GM19238 (cell line): ENCODE measurements at regions not wholly inside any gene's neighbourhood (a gene's known extent, or its start where the extent isn't known, plus 50 kb on each side); places are given as distances from the start of the nearest gene placed in this dataset.

Experiments used
- DNase-seq: peaks from one replicate; pipeline ENCODE4 v3.0.0; 2011; ENCODE audit warnings: low spot score; ENCODE audit not compliant: insufficient read length

DNA sequence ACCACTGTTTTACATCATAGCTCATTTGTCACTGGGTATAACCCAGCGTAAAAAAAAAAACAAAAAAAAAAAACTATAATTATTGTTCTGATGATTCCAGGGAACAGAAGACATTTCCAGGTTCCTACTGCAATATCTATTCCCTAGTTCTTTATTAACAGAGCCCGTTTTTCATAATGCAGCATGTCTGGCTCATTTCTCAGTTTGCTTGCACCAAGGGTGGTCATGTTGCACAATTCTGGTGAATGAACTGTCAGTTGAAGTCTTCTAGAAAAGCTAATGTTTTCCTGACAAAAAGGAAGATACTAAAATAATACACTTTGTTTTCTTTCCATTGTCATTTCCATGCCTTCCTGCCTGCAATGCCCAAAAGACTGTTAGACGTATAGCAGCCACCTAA lies 180.1 kb downstream of the RDH14 start:
- no peak for DNase-seq

DNA sequence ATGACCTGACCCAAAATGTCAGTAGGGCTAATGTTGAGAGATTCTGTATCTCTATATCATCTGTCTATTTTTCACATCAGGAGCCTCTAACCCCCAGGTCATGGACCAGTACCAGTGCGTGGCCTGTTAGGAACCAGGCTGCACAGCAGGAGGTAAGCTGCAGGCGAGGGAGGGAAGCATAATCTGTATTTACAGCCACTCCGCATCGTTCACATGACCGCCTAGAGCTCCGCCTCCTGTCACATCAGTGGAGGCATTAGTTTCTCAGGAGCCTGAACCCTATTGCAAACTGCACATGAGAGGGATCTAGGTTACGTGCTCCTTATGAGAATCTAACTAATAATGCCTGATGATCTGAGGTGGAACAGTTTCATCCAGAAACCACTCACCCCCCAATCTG lies 180.6 kb downstream of the RDH14 start:
- DNase-seq: no peak

DNA sequence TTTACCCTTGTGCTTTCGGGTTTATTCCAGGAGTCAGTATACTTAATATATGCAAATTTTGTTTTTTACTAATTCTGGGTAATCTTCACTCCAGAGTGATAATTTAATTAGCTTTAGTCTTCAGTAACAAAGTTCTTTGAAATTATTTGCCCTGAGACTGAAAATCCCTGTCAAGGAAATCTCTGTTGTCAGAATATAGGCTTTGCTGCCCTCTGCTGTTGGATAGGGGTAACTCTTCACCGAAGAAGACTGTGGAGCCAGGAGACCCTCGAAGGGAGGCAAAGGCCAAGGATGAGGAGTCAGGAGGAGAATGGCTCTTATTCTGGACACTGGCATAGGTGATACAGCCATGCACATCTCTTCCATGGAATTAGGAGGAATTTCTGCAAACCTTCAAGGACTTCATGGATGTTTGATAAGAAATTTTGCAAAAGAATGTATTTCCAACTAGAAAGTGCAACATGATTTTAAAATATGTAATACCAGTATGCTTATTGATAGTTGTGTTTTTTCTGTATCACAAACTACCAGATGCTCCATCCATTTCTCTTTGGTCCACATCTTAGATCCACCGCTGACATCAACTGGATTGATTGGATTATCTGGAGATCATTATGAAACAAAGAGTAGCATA lies 182.3 kb downstream of the RDH14 start:
- peak; percentile 23 for DNase-seq

DNA sequence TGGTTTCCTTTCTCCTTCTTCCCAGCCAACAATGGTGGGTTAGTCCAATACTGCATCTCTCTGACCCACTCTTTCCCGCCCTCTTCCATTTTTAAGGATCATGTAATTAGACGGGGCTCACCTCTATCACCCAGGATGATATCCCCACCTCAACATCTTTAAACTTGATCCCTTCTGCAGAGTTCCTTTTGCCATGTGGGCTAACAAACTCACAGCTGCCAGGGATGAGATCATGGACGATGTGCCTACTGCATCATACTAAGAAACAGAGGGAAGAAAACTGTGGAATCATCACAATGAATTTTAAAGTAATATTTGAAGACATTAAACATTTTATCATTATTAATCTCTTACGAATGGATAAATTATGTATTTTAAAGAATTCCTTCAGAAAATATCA lies 183.5 kb downstream of the RDH14 start:
- no peak for DNase-seq

DNA sequence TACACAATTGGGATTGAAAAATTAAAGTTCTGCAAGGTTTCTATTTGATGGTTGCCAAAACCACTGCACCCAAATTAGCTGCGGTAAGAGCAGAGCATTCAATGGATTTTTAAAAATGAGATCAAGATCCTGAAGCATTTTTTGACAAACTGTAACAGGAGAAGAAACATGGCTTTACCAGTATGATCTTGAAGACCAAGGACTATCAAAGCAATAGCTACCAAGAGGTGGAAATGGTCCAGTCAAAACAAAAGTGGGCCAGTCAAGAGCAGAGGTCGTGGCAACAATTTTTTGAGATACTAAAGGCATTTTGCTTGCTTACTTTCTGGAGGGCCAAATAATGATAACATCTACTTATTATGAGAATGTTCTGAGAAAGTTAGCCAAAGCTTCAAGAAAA lies 186.8 kb downstream of the RDH14 start:
- DNase-seq: no peak

DNA sequence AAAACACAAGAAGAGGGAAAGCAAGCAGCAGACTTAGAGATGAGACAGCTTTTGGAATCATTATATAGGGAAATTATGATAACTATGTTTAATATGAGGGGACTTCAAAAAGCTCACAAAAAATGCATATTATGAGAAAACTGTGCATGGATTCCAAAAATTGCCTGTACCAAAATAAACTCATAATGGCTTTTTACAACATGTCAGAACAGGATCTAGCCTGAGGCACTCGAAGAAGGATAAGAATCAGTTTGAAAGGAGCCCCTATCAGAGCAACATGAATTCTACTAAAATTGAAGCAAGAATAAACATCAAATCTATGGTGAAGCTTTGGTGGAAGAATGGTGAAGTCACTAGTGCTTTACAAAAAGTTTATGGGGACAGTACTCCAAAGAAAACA lies 187.4 kb downstream of the RDH14 start:
- DNase-seq: no peak

DNA sequence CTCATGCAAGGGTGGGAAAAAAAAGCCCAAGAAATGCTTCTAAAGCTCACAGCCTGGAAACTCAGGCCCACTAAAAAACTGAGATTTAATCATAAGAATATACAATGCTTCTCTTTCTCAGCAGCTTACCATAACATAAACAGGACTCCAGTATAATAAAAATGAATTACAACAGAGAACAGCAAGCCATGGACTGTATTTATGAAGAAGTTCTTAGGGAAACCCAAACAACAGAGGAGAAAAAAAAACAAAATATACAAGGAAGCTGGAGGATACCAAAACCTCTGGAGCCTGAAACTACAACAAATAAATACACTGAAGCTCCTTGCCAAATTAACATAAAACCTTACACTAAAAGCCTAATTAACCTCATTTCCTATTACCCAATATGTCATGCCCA lies 187.8 kb downstream of the RDH14 start:
- DNase-seq: no peak

DNA sequence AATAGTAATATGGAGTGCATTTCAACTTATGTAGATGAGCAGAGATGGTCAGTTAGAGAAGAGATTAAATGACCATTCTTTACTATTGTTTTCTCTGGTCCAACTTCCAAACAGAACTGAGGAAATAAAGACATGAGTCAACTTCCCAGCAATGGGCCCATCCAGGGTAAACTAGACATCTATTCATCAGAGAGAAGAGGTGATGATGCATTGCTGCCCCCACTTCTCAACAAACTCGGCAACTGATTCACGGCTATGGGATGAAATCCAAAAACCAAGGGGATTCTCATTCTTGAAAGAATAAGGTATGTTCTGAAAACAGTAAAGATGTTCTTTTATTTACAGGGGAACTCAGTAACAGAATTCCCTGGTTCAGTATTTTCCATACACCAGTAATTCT lies 190.7 kb downstream of the RDH14 start:
- no peak for DNase-seq

DNA sequence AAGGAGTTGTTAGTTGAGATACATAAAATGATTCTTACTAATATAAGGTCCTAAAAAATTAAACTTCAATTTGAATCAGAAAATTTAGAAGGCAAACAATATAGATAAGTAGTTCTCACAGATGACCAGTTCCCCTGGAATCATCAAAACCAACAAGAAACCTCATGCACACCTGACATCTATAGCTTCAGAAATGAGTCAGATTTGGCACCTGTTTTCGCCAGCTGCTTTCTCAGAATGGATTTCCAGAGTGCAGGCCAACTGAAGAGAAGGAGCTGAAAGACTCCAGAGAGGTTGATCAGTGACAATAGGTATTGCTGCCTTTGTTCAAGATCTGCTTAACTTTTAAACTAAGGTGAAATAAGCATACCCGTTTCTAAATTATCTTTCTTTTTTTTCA lies 192.4 kb downstream of the RDH14 start:
- DNase-seq: no peak

DNA sequence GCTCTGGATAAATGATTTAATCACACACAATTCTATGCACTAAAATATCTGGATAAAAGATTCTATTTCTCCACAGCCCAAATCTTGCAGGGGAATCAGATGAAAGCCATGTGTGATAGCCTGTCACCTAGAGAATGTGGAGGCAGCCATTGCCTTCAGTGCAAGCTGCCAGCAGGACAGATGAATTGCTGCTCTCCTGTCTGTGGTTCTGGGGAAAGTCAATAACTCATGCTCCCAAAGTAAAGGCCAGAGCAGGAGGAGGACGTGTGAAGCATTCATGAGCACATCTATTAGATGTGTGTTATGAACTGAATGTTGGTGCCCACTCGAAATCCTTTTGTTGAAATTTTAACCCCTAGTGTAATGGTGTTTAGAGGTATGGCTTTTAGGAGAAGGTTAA lies 195.1 kb downstream of the RDH14 start:
- DNase-seq: no peak

DNA sequence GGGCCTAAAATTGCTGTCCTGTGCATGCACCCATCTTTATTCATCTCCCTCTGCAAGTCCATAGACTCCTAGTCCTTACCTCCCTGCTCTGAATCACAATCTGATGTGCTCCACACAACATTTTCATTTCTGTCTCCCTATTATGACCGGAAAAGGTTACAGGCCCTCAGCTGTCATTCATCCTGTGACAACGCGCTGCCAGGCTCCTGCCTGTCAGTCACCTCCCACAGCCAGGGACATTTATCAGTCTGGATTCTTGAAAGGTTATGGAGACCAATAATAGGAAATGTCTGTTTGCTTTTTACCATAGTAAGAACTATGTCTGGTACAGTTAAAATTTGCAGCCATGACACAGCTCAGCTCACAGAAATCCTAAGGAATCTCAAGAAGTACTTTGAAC lies 197.1 kb downstream of the RDH14 start:
- no peak for DNase-seq

DNA sequence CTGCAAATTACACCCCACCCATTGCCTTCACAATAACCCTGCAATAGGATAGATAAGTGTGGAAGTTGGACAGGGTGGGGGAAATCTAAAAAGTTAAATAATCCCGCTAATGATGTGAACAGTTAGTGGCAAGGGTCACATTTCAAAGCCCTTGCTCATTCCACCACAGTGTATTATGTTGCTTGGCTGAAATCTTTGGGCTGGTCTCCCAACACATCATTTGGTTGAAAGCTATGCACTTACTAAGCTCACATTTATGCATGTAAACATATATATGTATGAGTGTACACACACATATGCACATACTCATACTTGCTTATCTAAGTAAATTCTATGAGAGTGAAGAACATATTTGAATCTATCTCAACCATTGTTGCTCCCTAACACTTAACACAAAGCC lies 197.8 kb downstream of the RDH14 start:
- no peak for DNase-seq

DNA sequence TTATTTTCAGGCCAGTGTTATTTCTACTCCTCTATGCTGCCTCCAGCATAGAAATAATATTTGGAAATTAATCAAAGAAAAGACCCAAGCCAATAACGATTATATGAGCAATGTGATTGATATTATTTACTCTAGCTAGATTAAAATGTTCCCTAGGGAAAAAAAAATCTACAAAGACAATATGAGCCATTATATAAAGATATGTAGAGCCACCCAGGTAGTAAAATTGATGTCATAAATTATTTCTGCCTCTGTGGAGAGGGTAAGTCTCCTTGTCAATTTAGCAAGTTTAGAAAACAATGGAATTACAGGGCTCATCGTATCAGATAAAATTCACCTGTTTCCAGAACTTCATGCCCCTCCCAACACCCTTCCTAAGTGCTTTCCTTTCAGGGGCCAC lies 202.9 kb downstream of the RDH14 start:
- DNase-seq: no peak

DNA sequence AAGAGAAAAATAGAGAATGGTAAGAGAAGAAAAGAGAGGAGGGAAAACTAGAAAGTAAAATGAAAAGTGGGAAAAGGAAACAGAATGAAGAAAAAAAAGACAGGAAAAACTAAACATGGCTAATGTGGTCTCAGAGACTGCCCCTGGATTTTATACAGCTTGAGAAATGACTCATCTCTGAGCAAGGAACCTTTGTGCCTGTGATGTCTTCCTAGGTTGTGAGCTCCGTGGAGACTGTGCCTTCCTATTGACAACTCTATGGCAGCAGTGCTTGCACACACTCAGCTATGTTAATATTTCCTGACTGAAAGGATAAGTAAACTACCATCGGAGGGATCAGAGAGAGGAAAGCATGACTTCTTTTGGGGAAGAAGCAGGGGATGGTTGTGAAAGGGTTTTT lies 203.8 kb downstream of the RDH14 start:
- no peak for DNase-seq

DNA sequence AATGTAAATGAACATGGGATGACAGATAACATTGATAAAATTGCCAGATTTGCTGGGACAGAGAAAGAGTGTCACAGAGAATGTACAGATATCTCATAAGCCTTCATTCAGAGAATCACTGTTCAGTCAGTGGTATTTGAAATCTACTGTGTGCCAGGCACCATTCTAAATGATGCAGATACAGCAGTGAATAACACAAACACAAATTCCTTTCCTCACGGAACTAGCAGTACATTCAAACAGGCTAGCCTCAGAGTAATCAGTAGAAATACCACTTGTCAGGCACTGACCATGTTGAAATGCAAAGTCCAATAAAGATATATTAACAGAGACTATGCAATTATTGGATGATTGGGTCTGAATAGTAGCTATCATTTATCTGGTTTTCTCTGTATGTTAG lies 211.0 kb downstream of the RDH14 start:
- DNase-seq: no peak

DNA sequence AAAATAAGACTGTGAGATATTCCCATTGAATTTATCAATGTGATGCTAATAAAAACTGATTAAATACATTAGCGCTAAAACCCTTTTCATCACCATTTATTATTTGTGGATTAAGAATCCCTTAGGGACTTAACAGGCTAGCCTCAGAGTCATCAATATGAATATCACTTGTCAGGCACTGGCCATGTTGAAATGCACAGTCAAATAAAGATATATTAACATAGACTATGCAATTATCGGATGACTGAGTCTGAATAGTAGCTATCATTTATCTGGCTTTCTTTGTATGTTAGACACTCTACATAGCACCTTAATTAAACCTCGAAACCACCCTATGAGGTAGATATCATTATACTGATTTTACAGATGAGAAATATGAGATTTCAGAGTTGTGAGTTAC lies 213.6 kb downstream of the RDH14 start:
- DNase-seq: no peak

DNA sequence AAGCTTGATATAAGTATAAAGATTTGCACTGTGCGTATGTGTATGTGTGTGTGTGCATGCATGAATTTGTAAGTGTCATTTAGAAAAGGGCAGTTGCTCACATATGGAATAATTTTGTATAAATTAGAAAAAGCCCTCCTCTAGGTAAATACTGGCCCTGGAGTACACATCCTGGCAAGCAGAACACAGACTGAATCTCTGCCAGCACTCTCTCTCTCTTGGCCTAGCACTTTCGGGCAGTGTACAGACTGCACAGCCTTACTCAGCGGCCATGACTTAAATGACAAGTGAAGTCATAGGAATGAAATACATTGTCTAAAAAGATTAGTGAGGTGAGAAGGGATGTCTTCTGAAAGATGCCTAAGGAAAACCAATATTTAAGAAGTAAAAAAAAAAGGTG lies 214.1 kb downstream of the RDH14 start:
- DNase-seq: no peak

DNA sequence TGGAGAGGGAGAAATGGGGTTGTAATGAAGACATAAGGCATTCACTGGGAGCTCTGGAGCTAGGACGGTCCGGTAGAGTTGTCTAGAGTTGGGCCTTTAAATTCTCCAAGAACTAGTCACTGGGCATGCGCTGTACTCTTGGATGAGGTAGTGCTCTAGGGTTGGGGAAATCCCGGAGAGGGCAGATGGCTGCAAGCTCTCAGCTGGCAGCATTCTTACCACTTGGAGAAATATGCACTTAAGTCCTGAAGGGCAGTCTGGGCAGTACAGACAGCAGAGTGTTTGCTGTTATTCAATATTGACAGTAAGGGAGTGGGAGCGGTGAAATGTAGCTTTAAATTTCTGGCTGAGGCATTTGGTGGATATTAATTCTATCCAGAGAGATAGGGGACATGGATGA lies 214.6 kb downstream of the RDH14 start:
- DNase-seq: no peak

DNA sequence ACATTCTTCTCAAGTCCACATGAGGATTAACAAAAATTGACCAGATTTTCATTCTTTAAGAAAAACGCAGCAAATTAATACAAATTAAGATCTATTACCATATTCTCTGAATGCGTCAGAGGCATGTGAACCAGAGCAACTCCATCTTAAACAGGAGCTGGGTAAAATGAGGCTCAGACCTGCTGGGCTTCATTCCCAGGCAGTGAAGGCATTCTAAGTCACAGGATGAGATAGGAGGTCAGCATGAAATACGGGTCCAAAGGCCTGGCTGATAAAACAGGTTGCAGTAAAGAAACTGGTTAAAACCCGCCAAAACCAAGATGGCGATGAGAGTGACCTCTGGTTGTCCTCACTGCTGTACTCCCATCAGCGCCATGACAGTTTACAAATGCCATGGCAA lies 217.6 kb downstream of the RDH14 start:
- DNase-seq: no peak

DNA sequence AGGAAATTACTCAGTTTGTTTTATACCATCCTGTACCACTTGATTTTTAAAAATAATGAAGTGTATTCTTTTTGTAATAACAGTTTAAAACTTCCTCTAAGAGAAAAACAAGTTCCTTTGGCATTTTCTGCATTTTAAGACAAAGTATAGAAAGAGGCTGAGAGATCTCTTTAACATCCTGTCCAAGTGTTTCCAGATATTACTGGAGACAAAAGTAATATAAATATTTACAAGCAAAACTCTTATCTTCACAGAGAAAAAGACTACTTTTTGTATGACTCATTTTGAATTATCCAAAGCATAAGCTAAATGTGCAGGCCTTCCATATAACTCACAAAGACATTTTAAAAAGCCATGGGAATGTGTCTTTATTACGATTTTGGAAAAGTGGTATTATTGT lies 221.1 kb downstream of the RDH14 start:
- no peak for DNase-seq

DNA sequence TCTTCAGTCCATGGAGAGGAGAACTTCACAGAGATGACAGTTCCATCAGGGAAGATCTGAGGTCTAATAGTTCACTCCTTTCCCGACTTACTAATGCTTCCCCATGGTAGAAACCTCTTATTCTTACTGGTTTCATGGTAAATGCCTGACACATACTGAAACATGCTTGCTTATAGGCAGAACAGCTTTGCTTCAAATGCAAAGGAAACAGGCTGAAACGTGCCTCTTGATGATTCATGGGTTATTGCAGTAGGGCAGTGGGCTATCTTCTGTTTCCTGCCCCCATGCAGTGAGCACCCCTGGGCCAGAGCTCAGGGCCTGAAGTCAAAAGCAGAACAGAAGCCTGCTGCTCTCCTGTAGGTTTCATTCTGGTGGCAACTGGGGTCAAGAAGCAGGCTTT lies 223.5 kb downstream of the RDH14 start:
- no peak for DNase-seq

DNA sequence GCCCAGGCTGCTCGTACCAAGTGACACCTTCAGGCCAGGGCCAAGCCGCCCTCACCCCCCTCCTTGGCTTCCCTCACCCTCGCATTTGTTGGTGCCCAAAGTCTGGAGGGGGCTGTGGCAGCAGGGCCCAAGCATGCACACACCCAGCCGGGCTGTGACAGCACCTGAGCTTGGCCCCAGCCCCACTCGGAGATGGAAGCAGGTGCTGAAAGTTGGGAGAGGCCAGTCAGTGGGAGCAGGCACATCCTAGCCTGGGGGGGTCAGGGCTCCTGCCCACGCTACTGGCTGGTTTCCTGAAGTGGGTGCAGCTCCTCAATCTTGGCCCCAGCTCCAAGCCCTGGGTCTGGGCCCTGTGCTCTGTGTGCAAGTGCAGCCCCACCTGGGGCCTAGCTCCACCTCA lies 228.0 kb downstream of the RDH14 start:
- no peak for DNase-seq

DNA sequence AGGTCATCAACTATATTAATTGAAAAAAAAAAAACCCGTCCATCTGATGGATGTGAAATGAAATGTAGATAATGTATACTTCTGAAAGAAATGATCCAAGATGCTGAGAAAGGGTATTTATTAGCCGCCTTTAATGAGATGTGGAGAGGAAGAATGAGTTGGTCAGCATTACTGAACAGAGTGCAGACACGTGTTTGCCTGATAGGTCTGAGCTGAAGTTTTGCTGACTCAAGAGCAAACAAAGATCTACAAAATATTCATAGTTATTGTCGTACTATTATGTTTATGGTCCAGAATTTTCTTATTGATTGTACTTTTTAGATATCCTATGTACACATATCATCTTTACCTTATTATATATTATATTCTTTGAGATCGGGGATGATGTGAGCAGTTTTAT lies 235.3 kb downstream of the RDH14 start:
- no peak for DNase-seq

DNA sequence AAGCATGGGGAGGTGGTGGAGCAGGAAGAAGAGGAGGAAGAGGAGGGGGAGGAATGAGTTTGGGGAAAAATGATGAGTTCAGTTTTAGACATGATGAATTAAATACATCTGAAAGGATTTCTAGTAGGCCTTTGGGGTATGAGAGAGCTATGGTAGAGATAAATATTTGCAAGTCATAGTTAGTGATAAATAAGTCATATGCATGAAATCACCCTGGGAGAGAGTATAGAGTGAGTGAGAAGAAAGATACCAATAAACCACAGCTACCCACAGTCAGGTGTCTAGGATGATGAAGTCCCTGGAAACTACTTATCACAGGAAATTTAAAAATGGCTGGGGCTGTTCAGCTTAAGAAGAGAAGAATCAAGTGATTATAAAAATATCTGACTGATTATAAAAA lies 240.5 kb downstream of the RDH14 start:
- DNase-seq: no peak
